H9 (cell line): ENCODE measurements at regions not wholly inside any gene's neighbourhood (a gene's known extent, or its start where the extent isn't known, plus 50 kb on each side); places are given as distances from the start of the nearest gene placed in this dataset.

Source experiments
- DNase-seq: peaks from one replicate; pipeline ENCODE4 v3.0.0-alpha.2; 2017
- H2AFZ ChIP-seq: one replicate; pipeline ENCODE4 v1.6.1; 2013; ENCODE audit warnings: mild to moderate bottlenecking, low read length, control low read depth, moderate library complexity
- H2AK5ac ChIP-seq: 2 replicates; pipeline ENCODE4 v1.6.1; 2013; ENCODE audit warnings: low read length, control low read depth, mixed read lengths; ENCODE audit not compliant: insufficient read length
- H2BK120ac ChIP-seq: one replicate; pipeline ENCODE4 v1.6.1; 2013; ENCODE audit warnings: low read depth, mild to moderate bottlenecking, low read length, control low read depth, inconsistent platforms; ENCODE audit not compliant: poor library complexity, severe bottlenecking
- H2BK12ac ChIP-seq: 2 replicates; pipeline ENCODE4 v1.6.1; 2013; ENCODE audit warnings: low read length, control low read depth, mixed read lengths, low read depth; ENCODE audit not compliant: insufficient read length
- H2BK15ac ChIP-seq: 2 replicates; pipeline ENCODE4 v1.6.1; 2013; ENCODE audit warnings: low read depth, low read length, control low read depth
- H2BK20ac ChIP-seq: one replicate; pipeline ENCODE4 v1.6.1; 2013; ENCODE audit warnings: low read depth, mild to moderate bottlenecking, low read length, control low read depth, inconsistent platforms; ENCODE audit not compliant: poor library complexity, severe bottlenecking
- H2BK5ac ChIP-seq: 2 replicates; pipeline ENCODE4 v1.6.1; 2013; ENCODE audit warnings: low read length, control low read depth, mixed read lengths; ENCODE audit not compliant: insufficient read length
- H3K14ac ChIP-seq: 2 replicates; pipeline ENCODE4 v1.6.1; 2013; ENCODE audit warnings: low read length, control low read depth; ENCODE audit not compliant: insufficient read depth
- H3K18ac ChIP-seq: 2 replicates; pipeline ENCODE4 v1.6.1; 2013; ENCODE audit warnings: low read depth, mild to moderate bottlenecking, mixed read lengths, low read length, control low read depth; ENCODE audit not compliant: insufficient read length
- H3K23ac ChIP-seq: 2 replicates; pipeline ENCODE4 v1.6.1; 2013; ENCODE audit warnings: low read length, control low read depth, mixed read lengths, low read depth; ENCODE audit not compliant: insufficient read length
- H3K23me2 ChIP-seq: 2 replicates; pipeline ENCODE4 v1.6.1; 2013; ENCODE audit warnings: low read depth, mild to moderate bottlenecking, mixed read lengths, low read length, control low read depth; ENCODE audit not compliant: insufficient read length, poor library complexity, severe bottlenecking
- H3K27ac ChIP-seq: 2 replicates; pipeline ENCODE4 v1.5.1; 2013; ENCODE audit warnings: low read length, control low read depth, mixed read lengths, low read depth; ENCODE audit not compliant: insufficient read length
- H3K27me3 ChIP-seq: 2 replicates; pipeline ENCODE4 v1.6.1; 2013; ENCODE audit warnings: low read length, control low read depth, inconsistent platforms; ENCODE audit not compliant: insufficient read depth
- H3K4ac ChIP-seq: 2 replicates; pipeline ENCODE4 v1.6.1; 2013; ENCODE audit warnings: low read depth, mild to moderate bottlenecking, control low read depth, inconsistent platforms, low read length, moderate library complexity
- H3K4me1 ChIP-seq: 2 replicates; pipeline ENCODE4 v1.6.1; 2013; ENCODE audit warnings: low read length, control low read depth, inconsistent platforms; ENCODE audit not compliant: insufficient read depth
- H3K4me2 ChIP-seq: 2 replicates; pipeline ENCODE4 v1.6.1; 2013; ENCODE audit warnings: low read length, control low read depth, mixed read lengths; ENCODE audit not compliant: insufficient read length, insufficient read depth
- H3K56ac ChIP-seq: 2 replicates; pipeline ENCODE4 v1.6.1; 2013; ENCODE audit warnings: low read depth, mild to moderate bottlenecking, mixed read lengths, low read length, control low read depth; ENCODE audit not compliant: insufficient read length
- H3K79me1 ChIP-seq: 2 replicates; pipeline ENCODE4 v1.6.1; 2013; ENCODE audit warnings: low read depth, mild to moderate bottlenecking, moderate library complexity, low read length, control low read depth, inconsistent platforms; ENCODE audit not compliant: insufficient read depth, poor library complexity, severe bottlenecking
- H3K79me2 ChIP-seq: 2 replicates; pipeline ENCODE4 v1.6.1; 2013; ENCODE audit warnings: low read length, control low read depth, inconsistent platforms; ENCODE audit not compliant: insufficient read depth
- H3K9ac ChIP-seq: 2 replicates; pipeline ENCODE4 v1.6.1; 2013; ENCODE audit warnings: low read length, control low read depth, mixed read lengths; ENCODE audit not compliant: insufficient read length; ENCODE audit errors: extremely low read depth
- H3K9me3 ChIP-seq: one replicate; pipeline ENCODE4 v1.6.1; 2013; ENCODE audit warnings: low read depth, low read length, inconsistent platforms; ENCODE audit not compliant: control insufficient read depth
- H3T11ph ChIP-seq: one replicate; pipeline ENCODE4 v1.6.1; 2013; ENCODE audit warnings: mild to moderate bottlenecking, low read length, control low read depth, inconsistent platforms
- H4K20me1 ChIP-seq: one replicate; pipeline ENCODE4 v1.6.1; 2013; ENCODE audit not compliant: control insufficient read depth, insufficient read length, insufficient read depth
- H4K5ac ChIP-seq: 2 replicates; pipeline ENCODE4 v1.6.1; 2013; ENCODE audit warnings: low read depth, mild to moderate bottlenecking, mixed read lengths, low read length, control low read depth; ENCODE audit not compliant: insufficient read length
- H4K8ac ChIP-seq: replicated peaks from 2 replicates; pipeline ENCODE4 v1.6.1; 2013; ENCODE audit warnings: low read length, control low read depth, mixed read lengths, low read depth; ENCODE audit not compliant: insufficient read length
- H4K91ac ChIP-seq: 2 replicates; pipeline ENCODE4 v1.6.1; 2013; ENCODE audit warnings: low read depth, mild to moderate bottlenecking, moderate library complexity, mixed read lengths, low read length, control low read depth; ENCODE audit not compliant: insufficient read length
- H3K27ac Mint-ChIP-seq, 3 experiments: 2 replicates in 2 of 3; 3 replicates in 1 of 3; pipeline ENCODE4 v1.8.0; 2020 to 2021; ENCODE audit warnings: mixed read lengths in 3 of 3, mild to moderate bottlenecking in 1 of 3, moderate library complexity in 1 of 3
- H3K27me3 Mint-ChIP-seq: 2 replicates; pipeline ENCODE4 v1.8.0; 2021; ENCODE audit warnings: low read depth, mild to moderate bottlenecking, moderate library complexity, mixed read lengths
- H3K36me3 Mint-ChIP-seq, 3 experiments: 2 replicates in 2 of 3; 3 replicates in 1 of 3; pipeline ENCODE4 v1.8.0; 2020 to 2021; ENCODE audit warnings: low read depth in 3 of 3, mixed read lengths in 3 of 3; ENCODE audit not compliant: insufficient read depth in 1 of 3
- H3K4me1 Mint-ChIP-seq, 2 experiments: 2 replicates each; pipeline ENCODE4 v1.8.0; 2020; ENCODE audit warnings: mixed read lengths in 2 of 2
- H3K4me3 Mint-ChIP-seq, 2 experiments: 2 replicates in 1 of 2; 3 replicates in 1 of 2; pipeline ENCODE4 v1.8.0; 2020 to 2021; ENCODE audit warnings: mild to moderate bottlenecking in 2 of 2, mixed read lengths in 2 of 2, moderate library complexity in 1 of 2
- H3K9me3 Mint-ChIP-seq, 2 experiments: 2 replicates in 1 of 2; 3 replicates in 1 of 2; pipeline ENCODE4 v1.8.0; 2020; ENCODE audit warnings: mild to moderate bottlenecking in 2 of 2, mixed read lengths in 2 of 2, moderate library complexity in 1 of 2
- CTCF ChIP-seq: fragments of 200-600 bp; sonication (generic); conservative IDR thresholded peaks from 3 replicates; pipeline ENCODE4 v1.8.0; 2021; ENCODE audit warnings: antibody characterized with exemption, mild to moderate bottlenecking
- WGBS: extraction: QIAGEN DNeasy Blood & Tissue Kit; methylation state at CpG from one replicate; pipeline ENCODE4 v1.1.7; 2013; ENCODE audit warnings: missing lambda C conversion rate, low lambda C conversion rate, mixed read lengths; ENCODE audit not compliant: insufficient read length; ENCODE audit errors: extremely low coverage; 5-methylcytosine and 5-hydroxymethylcytosine counted together

DNA sequence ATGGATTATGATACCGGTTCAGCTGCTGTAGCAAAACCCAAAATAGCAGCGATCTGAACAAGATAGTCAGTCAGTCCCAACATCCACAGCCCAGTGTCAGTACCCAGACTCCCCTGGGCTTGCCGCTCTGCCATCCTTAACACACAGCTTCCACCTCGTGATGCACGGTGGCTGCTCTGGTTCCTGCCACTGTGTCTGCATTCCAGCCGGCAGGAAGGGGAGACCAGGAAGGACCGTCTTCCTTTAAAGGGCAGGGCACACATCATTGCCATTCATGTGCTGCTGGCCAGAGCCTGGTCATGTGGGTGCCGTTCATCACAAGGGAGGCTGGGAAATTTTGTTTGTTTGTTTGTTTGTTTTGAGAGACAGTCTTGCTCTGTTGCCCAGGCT is 131.0 kb upstream of the IER5L start:
- H3K27me3 ChIP-seq = no peaks in the 10 kb centered on the region
- Mint-ChIP-seq H3K4me1 (peaks cover 12 to 20% of the 10 kb centered on the region in 2 experiments), H3K36me3 (peaks cover 0 to 4% (median 0%) of the 10 kb centered on the region in 3 experiments; a peak in 2 of 7 replicates), H3K27me3 (peaks cover 12% of the 10 kb centered on the region), H3K9me3 (no peaks in the 10 kb centered on the region; a peak in 2 of 5 replicates), H3K4me3 (no peak overlapping the region), H3K27ac (no peak overlapping the region)
- H2BK120ac ChIP-seq = no peak overlapping the region
- no peaks in the 10 kb centered on the region for H3K79me1 ChIP-seq
- H3K4me1 ChIP-seq = no peaks in the 10 kb centered on the region
- no peak overlapping the region for H3K23ac ChIP-seq
- no peak overlapping the region for H4K5ac ChIP-seq
- H2BK15ac ChIP-seq = no peak overlapping the region
- no peaks in the 10 kb centered on the region for H3K9me3 ChIP-seq
- no peaks in the 10 kb centered on the region for H3K79me2 ChIP-seq
- H2BK12ac ChIP-seq = no peak overlapping the region
- H3K4ac ChIP-seq = no peak overlapping the region
- H2AK5ac ChIP-seq = no peak overlapping the region
- no peak overlapping the region for H2AFZ ChIP-seq
- H4K8ac ChIP-seq = no peak overlapping the region
- no peak overlapping the region for H3K14ac ChIP-seq
- H3K23me2 ChIP-seq = no peaks in the 10 kb centered on the region
- TF ChIP-seq CTCF = no peak
- H4K91ac ChIP-seq = no peak overlapping the region
- no peak overlapping the region for H3K9ac ChIP-seq
- H3K18ac ChIP-seq = no peak overlapping the region
- no peak overlapping the region for H2BK5ac ChIP-seq
- no peak overlapping the region for H3K27ac ChIP-seq
- no peak overlapping the region for H3T11ph ChIP-seq
- H2BK20ac ChIP-seq = no peak overlapping the region
- no peaks in the 10 kb centered on the region for H4K20me1 ChIP-seq
- DNase-seq = no peak
- H3K4me2 ChIP-seq = no peak overlapping the region
- no CpG with 5 or more reads among the region's 8 CpGs for WGBS
- no peak overlapping the region for H3K56ac ChIP-seq
